Common myeloid progenitor, CD34-positive (primary cell): ENCODE measurements at regions not wholly inside any gene's neighbourhood (a gene's known extent, or its start where the extent isn't known, plus 50 kb on each side); places are given as distances from the start of the nearest gene placed in this dataset.

ENCODE experiments used
- CTCF ChIA-PET: fragments of 350-600 bp; sonication (Branson Sonifier 250); formaldehyde crosslinking; loops from one replicate; lab custom pipeline; 2021; ENCODE audit warnings: antibody characterized with exemption; lab: Charles Lee
- POLR2A ChIA-PET: fragments of 350-600 bp; sonication (Branson Sonifier 250); formaldehyde crosslinking; loops from one replicate; lab custom pipeline; 2021; ENCODE audit warnings: antibody characterized with exemption; lab: Charles Lee
- DNase-seq, 3 donors: peaks; one replicate each; pipeline versions ENCODE4 v3.0.0 to v3.0.0-alpha.2; 2013
- H3K27ac ChIP-seq, 2 experiments: 1 replicate in 1 of 2; 2 replicates in 1 of 2; pipeline ENCODE4 v1.7.0; 2013; ENCODE audit warnings: inconsistent platforms in 2 of 2, low read length in 2 of 2, mild to moderate bottlenecking in 2 of 2, low read depth in 1 of 2, moderate library complexity in 1 of 2; ENCODE audit not compliant: severe bottlenecking in 2 of 2, insufficient read depth in 1 of 2, poor library complexity in 1 of 2
- H3K27me3 ChIP-seq, 5 experiments: replicated peaks in 2 of 5; 1 replicate in 3 of 5; 2 replicates in 2 of 5; pipeline versions ENCODE4 v1.6.1 to v1.7.0; 2013; ENCODE audit warnings: low read length in 4 of 5, mild to moderate bottlenecking in 2 of 5, moderate library complexity in 2 of 5, inconsistent platforms in 1 of 5; ENCODE audit not compliant: insufficient read depth in 5 of 5, control insufficient read depth in 4 of 5
- H3K36me3 ChIP-seq, 4 experiments: 1 replicate in 2 of 4; 2 replicates in 2 of 4; pipeline versions ENCODE4 v1.6.1 to v1.7.0; 2013; ENCODE audit warnings: low read length in 3 of 4, control low read depth in 1 of 4, mild to moderate bottlenecking in 1 of 4; ENCODE audit not compliant: control insufficient read depth in 4 of 4, insufficient read depth in 4 of 4
- H3K4me1 ChIP-seq, 4 experiments: 1 replicate in 3 of 4; 2 replicates in 1 of 4; pipeline versions ENCODE4 v1.6.1 to v1.7.1; 2013; ENCODE audit warnings: low read length in 3 of 4, mild to moderate bottlenecking in 3 of 4, control low read depth in 1 of 4, inconsistent platforms in 1 of 4, moderate library complexity in 1 of 4; ENCODE audit not compliant: control insufficient read depth in 4 of 4, insufficient read depth in 4 of 4; ENCODE audit errors: control extremely low read depth in 1 of 4
- H3K4me3 ChIP-seq, 7 experiments: 1 replicate in 4 of 7; 2 replicates in 3 of 7; pipeline versions ENCODE4 v1.5.1 to v1.7.0; 2013; ENCODE audit warnings: mild to moderate bottlenecking in 7 of 7, low read length in 6 of 7, moderate library complexity in 6 of 7, inconsistent platforms in 2 of 7, low read depth in 2 of 7, control low read depth in 1 of 7; ENCODE audit not compliant: insufficient read depth in 4 of 7, control insufficient read depth in 1 of 7; ENCODE audit errors: extremely low read depth in 1 of 7
- H3K9me3 ChIP-seq, 5 experiments: 1 replicate in 4 of 5; 2 replicates in 1 of 5; pipeline versions ENCODE4 v1.6.1 to v1.7.1; 2013; ENCODE audit warnings: low read length in 4 of 5, mild to moderate bottlenecking in 2 of 5, inconsistent platforms in 1 of 5, low read depth in 1 of 5, moderate library complexity in 1 of 5; ENCODE audit not compliant: control insufficient read depth in 4 of 5, insufficient read depth in 2 of 5; ENCODE audit errors: control extremely low read depth in 1 of 5
- WGBS: methylation state at CpG from one replicate; pipeline ENCODE4 v1.1.5; 2013; ENCODE audit not compliant: insufficient coverage; 5-methylcytosine and 5-hydroxymethylcytosine counted together

DNA sequence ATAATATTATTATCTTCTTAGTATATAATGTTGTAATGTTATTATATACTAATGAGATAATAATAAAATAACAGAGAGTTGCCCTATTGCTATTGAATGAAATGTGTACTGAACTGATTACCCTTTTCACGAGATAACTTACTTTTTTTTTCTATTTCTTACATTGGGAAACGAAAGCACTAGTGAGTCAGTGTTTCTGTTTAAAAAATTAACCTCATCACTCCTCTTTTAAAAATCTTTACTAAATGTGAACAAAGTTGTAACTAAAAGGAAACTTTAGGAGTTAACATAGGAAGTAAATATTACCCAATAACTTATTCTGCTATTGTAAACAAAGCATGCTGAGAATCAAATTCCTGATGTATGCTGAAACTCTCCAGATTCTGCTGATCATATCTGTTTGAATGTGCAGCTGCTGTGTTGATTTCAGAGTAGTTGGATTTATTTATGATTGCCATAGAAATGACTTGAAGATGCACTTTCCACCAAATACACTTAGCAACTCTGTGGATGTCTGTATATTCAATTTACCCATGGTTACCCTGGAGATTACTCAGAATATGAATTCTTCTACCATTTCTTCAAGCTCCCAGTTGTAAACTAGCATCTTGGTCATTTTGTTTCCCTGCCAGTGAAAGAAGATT lies 523.4 kb downstream of the TENT5A start:
- H3K27ac ChIP-seq: no peak overlapping the region
- DNase-seq: no peak
- CTCF ChIA-PET: no interaction called here
- no peaks in the 10 kb centered on the region for H3K27me3 ChIP-seq
- no peaks in the 10 kb centered on the region for H3K4me1 ChIP-seq
- POLR2A ChIA-PET: no interaction called here
- H3K4me3 ChIP-seq: no peak overlapping the region
- H3K9me3 ChIP-seq: no peaks in the 10 kb centered on the region
- H3K36me3 ChIP-seq: no peaks in the 10 kb centered on the region
- no CpG with 5 or more reads among the region's 2 CpGs for WGBS

DNA sequence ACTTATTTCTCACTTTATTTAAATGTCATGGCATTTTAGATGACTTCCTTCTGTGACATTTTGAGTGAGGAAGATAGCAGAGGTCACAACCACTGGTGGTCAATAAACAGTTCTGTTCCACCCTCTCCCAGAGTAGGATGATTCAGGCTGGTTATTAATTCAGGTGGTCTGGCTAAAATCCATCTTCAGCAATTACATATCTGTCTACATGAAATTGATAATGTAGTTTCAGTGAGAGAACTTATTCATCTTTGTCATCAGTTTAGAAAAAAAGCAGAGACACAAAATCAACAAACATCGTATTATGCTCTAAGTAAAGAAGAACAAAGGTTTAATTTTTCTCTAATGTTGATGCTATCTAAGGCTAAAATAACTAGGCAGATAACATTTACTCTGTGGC lies 525.5 kb downstream of the TENT5A start:
- no peak for DNase-seq
- no CpG with 5 or more reads among the region's 1 CpG for WGBS
- Histone ChIP-seq H3K27me3 (no peaks in the 10 kb centered on the region), H3K36me3 (no peaks in the 10 kb centered on the region), H3K4me1 (no peaks in the 10 kb centered on the region), H3K9me3 (no peaks in the 10 kb centered on the region), H3K4me3 (no peak overlapping the region), H3K27ac (no peak overlapping the region)
- ChIA-PET CTCF (no interaction called here), POLR2A (no interaction called here)

DNA sequence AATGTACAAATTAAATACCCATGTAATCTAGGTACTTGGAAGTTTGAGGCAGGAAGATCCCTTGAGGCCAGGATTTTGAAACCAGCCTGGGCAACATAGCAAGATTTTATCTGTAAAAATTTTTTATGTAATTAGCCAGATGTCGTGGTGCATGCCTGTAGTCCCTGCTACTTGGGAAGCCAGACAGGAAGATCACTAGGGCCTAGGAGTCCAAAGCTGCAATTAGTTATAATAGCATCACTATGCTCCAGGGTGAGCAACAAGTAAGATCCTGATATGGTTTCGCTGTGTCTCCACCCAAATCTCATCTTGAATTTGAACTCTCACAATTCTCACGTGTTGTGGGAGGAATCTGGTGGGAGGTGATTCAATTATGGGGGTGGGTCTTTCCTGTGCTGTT lies 535.8 kb downstream of the TENT5A start:
- WGBS: 95% methylated on average over 3 of the region's 3 CpGs
- Histone ChIP-seq H3K4me3 (no peak overlapping the region), H3K27me3 (no peaks in the 10 kb centered on the region), H3K27ac (no peak overlapping the region), H3K4me1 (no peaks in the 10 kb centered on the region), H3K36me3 (no peaks in the 10 kb centered on the region), H3K9me3 (no peaks in the 10 kb centered on the region)
- no peak for DNase-seq
- ChIA-PET POLR2A (no interaction called here), CTCF (no interaction called here)

DNA sequence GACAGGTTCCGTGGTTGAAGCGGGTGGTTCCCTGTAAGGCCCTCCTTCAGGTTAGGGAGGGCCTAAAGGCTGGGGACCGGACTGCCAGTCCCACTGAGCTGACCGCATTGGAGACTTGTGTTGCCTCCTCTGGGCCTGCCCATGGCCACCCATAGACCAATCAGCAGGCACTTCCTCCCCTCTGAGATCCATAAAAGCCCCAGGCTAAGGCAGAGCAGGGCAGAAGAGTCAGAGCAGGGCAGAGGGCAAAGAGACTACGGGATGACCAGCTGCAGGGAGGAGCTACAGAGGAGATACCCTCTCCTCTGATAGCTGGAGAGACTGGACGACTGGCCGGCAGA lies 537.4 kb downstream of the TENT5A start:
- WGBS: 95% methylated on average over 7 of the region's 7 CpGs
- ChIA-PET CTCF (no interaction called here), POLR2A (no interaction called here)
- Histone ChIP-seq H3K4me1 (no peaks in the 10 kb centered on the region), H3K27ac (no peak overlapping the region), H3K4me3 (no peak overlapping the region), H3K27me3 (no peaks in the 10 kb centered on the region), H3K36me3 (no peaks in the 10 kb centered on the region), H3K9me3 (no peaks in the 10 kb centered on the region)
- DNase-seq: no peak

DNA sequence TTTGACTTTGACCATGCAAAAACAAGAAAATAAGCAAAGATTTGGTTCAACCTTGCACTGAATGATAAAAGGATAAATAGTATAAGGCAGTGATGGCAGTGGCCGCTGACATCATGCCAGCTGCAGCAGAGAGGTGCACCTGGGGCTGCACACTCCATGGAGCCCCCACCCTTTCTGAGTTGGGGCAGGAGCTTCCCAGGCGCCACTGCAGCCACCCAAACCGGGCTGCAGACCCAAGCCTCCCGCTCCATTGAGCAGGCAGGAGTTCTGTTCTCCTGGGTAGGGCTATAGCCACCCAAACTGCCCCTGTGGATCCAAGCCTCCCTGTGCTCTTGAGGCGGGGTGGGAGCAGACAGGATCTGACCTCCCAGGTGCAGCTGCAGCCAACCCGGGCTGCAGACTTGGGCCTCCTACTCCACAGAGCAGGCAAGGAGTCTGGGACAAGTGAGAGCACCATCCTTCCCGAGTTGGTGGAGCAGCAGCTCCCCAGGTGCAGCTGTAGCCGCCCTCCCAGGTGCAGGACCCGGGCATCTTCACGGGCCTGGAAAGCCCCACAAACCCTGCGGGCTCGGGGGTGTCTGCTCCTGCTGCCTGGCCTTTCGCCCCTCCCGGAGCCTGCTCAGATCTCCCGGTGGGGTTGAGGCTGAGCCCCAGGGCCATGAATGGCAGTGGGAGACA lies 537.9 kb downstream of the TENT5A start:
- Histone ChIP-seq H3K4me1 (no peaks in the 10 kb centered on the region), H3K9me3 (no peaks in the 10 kb centered on the region), H3K27ac (no peak overlapping the region), H3K36me3 (no peaks in the 10 kb centered on the region), H3K27me3 (no peaks in the 10 kb centered on the region), H3K4me3 (no peak overlapping the region)
- no peak for DNase-seq
- ChIA-PET POLR2A (no interaction called here), CTCF (no interaction called here)
- WGBS: 91% methylated on average over 13 of the region's 15 CpGs

DNA sequence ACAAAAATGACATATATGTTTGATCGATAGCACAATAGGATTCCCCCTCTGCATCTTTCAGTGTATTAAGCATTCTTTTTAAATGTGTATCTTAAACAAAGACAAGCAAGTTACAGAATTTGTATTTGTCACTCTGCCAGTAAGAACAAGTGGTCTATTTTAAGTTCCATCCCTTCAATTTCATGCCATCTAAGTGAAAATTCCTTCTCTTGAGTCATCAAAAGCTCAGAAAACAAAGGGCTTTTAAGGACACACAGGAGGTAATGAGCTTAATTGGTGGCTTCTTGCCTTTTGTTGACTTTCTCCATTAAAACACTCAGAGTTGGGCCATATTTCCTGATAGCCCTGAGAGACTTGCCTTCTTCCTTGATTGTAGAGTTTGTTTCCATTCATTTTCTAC lies 547.8 kb downstream of the TENT5A start:
- Histone ChIP-seq H3K4me1 (no peaks in the 10 kb centered on the region), H3K4me3 (no peak overlapping the region), H3K36me3 (no peaks in the 10 kb centered on the region), H3K9me3 (no peaks in the 10 kb centered on the region), H3K27ac (no peak overlapping the region), H3K27me3 (no peaks in the 10 kb centered on the region)
- WGBS: no CpG with 5 or more reads among the region's 1 CpG
- POLR2A ChIA-PET: no interaction called here
- no peak for DNase-seq
- CTCF ChIA-PET: no interaction called here

DNA sequence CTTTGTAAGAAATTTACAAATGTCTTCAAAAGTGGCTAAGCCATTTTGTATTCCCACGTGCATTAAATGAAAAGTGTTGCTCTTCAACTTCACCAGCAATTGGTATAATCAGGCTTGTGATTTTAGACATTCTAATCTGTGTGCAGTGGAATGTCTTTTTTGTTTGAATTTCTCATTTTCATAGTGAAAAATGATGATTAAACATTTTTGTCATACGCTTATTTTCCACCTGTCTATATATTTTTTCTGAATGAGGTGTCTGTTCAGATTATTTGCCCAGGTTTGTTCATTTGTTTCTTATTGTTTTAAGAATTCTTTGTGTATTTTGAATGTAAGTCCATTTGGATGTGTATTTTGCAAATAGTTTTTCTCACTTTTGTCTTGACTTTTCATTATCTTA lies 558.1 kb downstream of the TENT5A start:
- 67% methylated on average over 1 of the region's 2 CpGs for WGBS
- Histone ChIP-seq H3K27ac (no peak overlapping the region), H3K9me3 (no peaks in the 10 kb centered on the region), H3K4me3 (no peak overlapping the region), H3K36me3 (no peaks in the 10 kb centered on the region), H3K4me1 (no peaks in the 10 kb centered on the region), H3K27me3 (no peaks in the 10 kb centered on the region)
- CTCF ChIA-PET: no interaction called here
- POLR2A ChIA-PET: no interaction called here
- DNase-seq: no peak
